Lower leg skin (tissue), 3 donors: ENCODE measurements at regions not wholly inside any gene's neighbourhood (a gene's known extent, or its start where the extent isn't known, plus 50 kb on each side); places are given as distances from the start of the nearest gene placed in this dataset.

Source experiments
- CTCF ChIP-seq, 3 donors: fragments of 450-650 bp; IDR thresholded peaks; one replicate each; pipeline ENCODE4 v1.5.1; 2016; ENCODE audit warnings: antibody characterized with exemption in 3 of 3, mild to moderate bottlenecking in 3 of 3, moderate library complexity in 2 of 3
- POLR2A ChIP-seq, 2 donors: fragments of 450-650 bp; IDR thresholded peaks; one replicate each; pipeline ENCODE4 v1.6.1; 2016 to 2017; ENCODE audit warnings: antibody characterized with exemption in 2 of 2, mild to moderate bottlenecking in 1 of 2, moderate library complexity in 1 of 2

DNA sequence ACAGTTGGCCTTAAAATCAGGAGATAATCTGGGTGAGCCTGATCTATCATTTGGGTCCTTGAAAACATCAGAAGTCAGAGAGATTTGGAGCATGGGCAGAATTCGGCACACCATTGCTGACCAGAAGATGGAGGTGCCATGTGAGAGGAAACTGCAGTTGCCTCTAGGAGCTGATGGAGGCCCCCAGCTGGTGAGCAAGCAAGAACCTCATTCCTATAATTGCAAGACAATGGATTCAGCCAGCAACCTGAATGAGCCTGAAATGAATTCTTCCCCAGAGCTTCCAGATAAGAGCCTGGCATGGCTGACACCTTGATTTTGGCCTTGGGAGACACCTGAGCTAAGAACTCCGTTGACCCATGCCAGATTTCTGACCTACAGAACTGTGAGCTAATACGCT, 76.3 kb upstream of the FYN start:
- TF ChIP-seq CTCF (IDR thresholded peaks at IDR 0.05), result no peak
- no peak for TF ChIP-seq POLR2A (IDR thresholded peaks at IDR 0.05)
